ENCODE measurements at regions not wholly inside any gene's neighbourhood (a gene's known extent, or its start where the extent isn't known, plus 50 kb on each side); places are given as distances from the start of the nearest gene placed in this dataset.

DNA sequence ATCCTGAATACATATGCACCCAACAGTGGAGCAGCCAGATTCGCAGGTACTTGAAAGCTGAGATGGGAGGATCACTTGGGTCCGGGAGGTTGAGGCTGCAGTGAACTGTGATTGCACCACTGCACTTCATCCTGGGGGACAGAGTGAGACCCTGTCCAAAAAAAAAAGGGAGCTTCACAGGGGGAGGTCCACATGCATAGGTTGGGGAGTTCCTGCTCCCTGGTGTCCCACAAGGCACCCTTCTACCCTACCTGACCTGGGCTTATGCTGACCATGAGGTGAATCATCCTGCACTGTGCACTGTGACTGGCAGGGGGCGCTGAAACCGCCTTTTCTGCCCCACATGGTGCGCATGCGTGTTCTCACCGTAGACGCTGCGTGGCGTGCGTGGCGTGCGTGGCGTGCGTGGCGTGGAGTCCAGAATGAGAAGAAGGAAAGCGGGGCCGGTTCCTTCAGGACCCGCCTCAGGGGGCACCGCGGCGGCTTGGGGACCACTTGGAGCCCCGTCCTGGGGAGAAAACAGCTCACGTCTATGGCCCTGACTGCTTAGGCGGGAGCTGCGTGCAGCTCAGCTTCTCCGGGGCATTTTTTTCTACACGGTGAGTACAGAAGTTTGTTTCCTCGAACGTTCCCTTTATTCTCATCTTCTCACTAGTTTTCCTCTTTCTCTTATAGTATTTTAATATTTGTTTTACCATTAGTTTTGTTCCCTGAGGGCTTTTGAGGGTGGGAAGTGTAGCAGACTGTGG, 116.6 kb upstream of the GRK3 start:
- peak overlapping the region; percentile 90 to 95 for H3K4me2 ChIP-seq (ENCODE audit: insufficient read depth in 1 of 2, low read depth in 2 of 2, low read length in 2 of 2)
- peak overlapping the region; percentile 22; the same call in 1 of the 2 replicates for H2BK15ac ChIP-seq (ENCODE audit: low read length)
- peaks cover 22 to 50% of the 10 kb centered on the region in 2 experiments for H3K79me2 ChIP-seq (ENCODE audit: control insufficient read depth in 1 of 2, insufficient read depth in 2 of 2, low read length in 2 of 2)
- no peak overlapping the region for H2BK120ac ChIP-seq (replicated peaks; ENCODE audit: low read depth, low read length)
- H2BK12ac ChIP-seq (ENCODE audit: low read depth, low read length), result peak overlapping the region; percentile 62; the same call in 1 of the 2 replicates
- CTCF ChIA-PET (ENCODE audit: partially characterized antibody), result interaction anchor here (0.6 to 1.8 kb wide), 19 partner anchors 8 to 1333 kb away, joined by 3 to 12 read pairs (median 3); no protein-coding TSS in a partner anchor
- H2BK20ac ChIP-seq (ENCODE audit: low read length), result no peak overlapping the region; the same call in 1 of the 2 replicates
- peak overlapping the region; percentile 16 for H4K5ac ChIP-seq (ENCODE audit: insufficient read length, low read depth, low read length)
- H3K18ac ChIP-seq (ENCODE audit: extremely low read depth, low read length), result no peak overlapping the region; the same call in 1 of the 2 replicates
- H3K79me1 ChIP-seq (ENCODE audit: low read depth, low read length), result no peaks in the 10 kb centered on the region; the same call in 1 of the 2 replicates
- DNase-seq (ENCODE audit: low read depth in 1 of 2, low spot score in 2 of 2) (peak; percentile 53 to 97), FAIRE-seq (peak; percentile 92)
- no peaks in the 10 kb centered on the region for H3K27me3 ChIP-seq (replicated peaks in 1 of 4; ENCODE audit: control insufficient read depth in 3 of 4, extremely low read depth in 1 of 4, insufficient read depth in 3 of 4, low read length in 3 of 4)
- H3K56ac ChIP-seq (replicated peaks; ENCODE audit: insufficient read length, low read depth, low read length), result peak overlapping the region; percentile 73
- peak overlapping the region in 3 of 4 experiments; percentile 54 to 72 (median 58); a peak in 5 of 7 replicates for H3K9ac ChIP-seq (replicated peaks in 1 of 4; ENCODE audit: extremely low read depth in 1 of 4, low read depth in 3 of 4, low read length in 3 of 4)
- H2BK5ac ChIP-seq (ENCODE audit: low read depth, low read length), result no peak overlapping the region; the same call in 1 of the 2 replicates
- POLR2A ChIA-PET (ENCODE audit: partially characterized antibody), result interaction anchor here (0.6 to 1.3 kb wide), 4 partner anchors 11 to 304 kb away, joined by 3 to 4 read pairs (median 3); no protein-coding TSS in a partner anchor
- peak overlapping the region; percentile 88 for H4K8ac ChIP-seq (ENCODE audit: extremely low read depth, insufficient read depth, low read length)
- H3K4ac ChIP-seq (replicated peaks; ENCODE audit: insufficient read length, low read depth, low read length), result no peak overlapping the region
- H4K91ac ChIP-seq (replicated peaks; ENCODE audit: insufficient read length, low read length), result no peak overlapping the region
- H3K36me3 ChIP-seq (ENCODE audit: control insufficient read depth in 2 of 4, insufficient read depth in 4 of 4, low read length in 3 of 4), result no peaks in the 10 kb centered on the region
- H3K23ac ChIP-seq (ENCODE audit: insufficient read length), result no peak overlapping the region
- H2AFZ ChIP-seq (ENCODE audit: low read length), result peak overlapping the region; percentile 97
- peaks cover 0 to 5% (median 0%) of the 10 kb centered on the region in 4 experiments; a peak in 3 of 7 replicates for H3K4me1 ChIP-seq (replicated peaks in 1 of 4; ENCODE audit: control insufficient read depth in 3 of 4, insufficient read depth in 4 of 4, low read length in 3 of 4)
- peaks cover 2 to 5% of the 10 kb centered on the region in 2 experiments for H4K20me1 ChIP-seq (replicated peaks in 1 of 2; ENCODE audit: control insufficient read depth in 1 of 2, insufficient read depth in 2 of 2, low read length in 2 of 2)
- H3K14ac ChIP-seq (ENCODE audit: insufficient read length), result no peak overlapping the region
- peak overlapping the region; percentile 58 to 92 (median 76) for H3K4me3 ChIP-seq (ENCODE audit: extremely low read depth in 1 of 4, insufficient read depth in 2 of 4, low read depth in 3 of 4, low read length in 4 of 4)
- H3K27ac ChIP-seq (ENCODE audit: low read depth, low read length), result no peak overlapping the region
- H2AK5ac ChIP-seq (ENCODE audit: low read depth, low read length), result no peak overlapping the region
- WGBS, 2 experiments (ENCODE audit: extremely low coverage in 1 of 2, insufficient coverage in 1 of 2, insufficient read length in 1 of 2, insufficient replicate concordance in 2 of 2, low coverage in 1 of 2, low lambda C conversion rate in 2 of 2, missing lambda C conversion rate in 1 of 2), result 11% methylated on average over 22 of the region's 30 CpGs; no CpG with 5 or more reads in 1 of the 2 experiments
- no peaks in the 10 kb centered on the region for H3K9me3 ChIP-seq (ENCODE audit: insufficient read depth in 2 of 2, low read depth in 1 of 2, low read length in 1 of 2)
- peaks cover 3% of the 10 kb centered on the region; the same call in 1 of the 2 replicates for H3K23me2 ChIP-seq (ENCODE audit: low read depth, low read length)
- no peak for TF ChIP-seq ATF2 (IDR thresholded peaks at IDR 0.05; ENCODE audit: low read length)
- no peak for TF ChIP-seq CHD2 (IDR thresholded peaks at IDR 0.05; ENCODE audit: low read length)
- no peak for TF ChIP-seq KDM1A (IDR thresholded peaks at IDR 0.05; ENCODE audit: borderline replicate concordance, low read length)
- TF ChIP-seq, protein P1, sequence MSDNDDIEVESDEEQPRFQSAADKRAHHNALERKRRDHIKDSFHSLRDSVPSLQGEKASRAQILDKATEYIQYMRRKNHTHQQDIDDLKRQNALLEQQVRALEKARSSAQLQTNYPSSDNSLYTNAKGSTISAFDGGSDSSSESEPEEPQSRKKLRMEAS (IDR thresholded peaks at IDR 0.05), result peak; percentile 95
- TF ChIP-seq POLR2AphosphoS5 (IDR thresholded peaks at IDR 0.05; ENCODE audit: low read depth, low read length), result peak; percentile 41; the same call in 1 of the 2 replicates
- TF ChIP-seq, protein P2, sequence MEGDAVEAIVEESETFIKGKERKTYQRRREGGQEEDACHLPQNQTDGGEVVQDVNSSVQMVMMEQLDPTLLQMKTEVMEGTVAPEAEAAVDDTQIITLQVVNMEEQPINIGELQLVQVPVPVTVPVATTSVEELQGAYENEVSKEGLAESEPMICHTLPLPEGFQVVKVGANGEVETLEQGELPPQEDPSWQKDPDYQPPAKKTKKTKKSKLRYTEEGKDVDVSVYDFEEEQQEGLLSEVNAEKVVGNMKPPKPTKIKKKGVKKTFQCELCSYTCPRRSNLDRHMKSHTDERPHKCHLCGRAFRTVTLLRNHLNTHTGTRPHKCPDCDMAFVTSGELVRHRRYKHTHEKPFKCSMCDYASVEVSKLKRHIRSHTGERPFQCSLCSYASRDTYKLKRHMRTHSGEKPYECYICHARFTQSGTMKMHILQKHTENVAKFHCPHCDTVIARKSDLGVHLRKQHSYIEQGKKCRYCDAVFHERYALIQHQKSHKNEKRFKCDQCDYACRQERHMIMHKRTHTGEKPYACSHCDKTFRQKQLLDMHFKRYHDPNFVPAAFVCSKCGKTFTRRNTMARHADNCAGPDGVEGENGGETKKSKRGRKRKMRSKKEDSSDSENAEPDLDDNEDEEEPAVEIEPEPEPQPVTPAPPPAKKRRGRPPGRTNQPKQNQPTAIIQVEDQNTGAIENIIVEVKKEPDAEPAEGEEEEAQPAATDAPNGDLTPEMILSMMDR (IDR thresholded peaks at IDR 0.05; ENCODE audit: control extremely low read depth in 1 of 3, insufficient read depth in 1 of 3, low read depth in 1 of 3, low read length in 3 of 3), result peak; percentile 83 to 99 (median 98)
- peak; percentile 30; the same call in 1 of the 2 replicates for TF ChIP-seq TBP (IDR thresholded peaks at IDR 0.05; ENCODE audit: low read depth, low read length)

All from H1 (cell line).